ENCODE measurements at regions not wholly inside any gene's neighbourhood (a gene's known extent, or its start where the extent isn't known, plus 50 kb on each side); places are given as distances from the start of the nearest gene placed in this dataset.

DNA sequence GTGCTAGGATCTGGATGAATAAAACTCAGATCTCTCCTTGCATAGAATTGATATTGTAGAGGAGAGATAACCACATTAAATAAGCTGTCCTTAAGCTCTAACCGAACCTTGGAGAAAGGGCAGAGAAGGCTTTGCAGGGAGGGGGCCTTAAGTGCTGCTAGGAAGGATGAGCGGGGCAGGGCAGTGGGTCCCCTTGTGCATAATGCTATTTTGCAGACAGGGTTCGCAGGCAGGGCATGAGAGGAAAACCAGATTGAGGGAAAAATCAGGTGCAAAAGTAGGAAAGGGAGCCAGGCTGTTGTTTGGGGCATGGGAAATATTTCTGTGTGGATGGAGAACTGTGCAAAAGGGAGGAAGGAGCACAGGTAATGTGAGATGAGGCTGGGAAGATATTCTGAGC is 383.0 kb upstream of the JARID2 start:
- no peak for TF ChIP-seq POLR2A (IDR thresholded peaks at IDR 0.05)
- TF ChIP-seq, protein P1, sequence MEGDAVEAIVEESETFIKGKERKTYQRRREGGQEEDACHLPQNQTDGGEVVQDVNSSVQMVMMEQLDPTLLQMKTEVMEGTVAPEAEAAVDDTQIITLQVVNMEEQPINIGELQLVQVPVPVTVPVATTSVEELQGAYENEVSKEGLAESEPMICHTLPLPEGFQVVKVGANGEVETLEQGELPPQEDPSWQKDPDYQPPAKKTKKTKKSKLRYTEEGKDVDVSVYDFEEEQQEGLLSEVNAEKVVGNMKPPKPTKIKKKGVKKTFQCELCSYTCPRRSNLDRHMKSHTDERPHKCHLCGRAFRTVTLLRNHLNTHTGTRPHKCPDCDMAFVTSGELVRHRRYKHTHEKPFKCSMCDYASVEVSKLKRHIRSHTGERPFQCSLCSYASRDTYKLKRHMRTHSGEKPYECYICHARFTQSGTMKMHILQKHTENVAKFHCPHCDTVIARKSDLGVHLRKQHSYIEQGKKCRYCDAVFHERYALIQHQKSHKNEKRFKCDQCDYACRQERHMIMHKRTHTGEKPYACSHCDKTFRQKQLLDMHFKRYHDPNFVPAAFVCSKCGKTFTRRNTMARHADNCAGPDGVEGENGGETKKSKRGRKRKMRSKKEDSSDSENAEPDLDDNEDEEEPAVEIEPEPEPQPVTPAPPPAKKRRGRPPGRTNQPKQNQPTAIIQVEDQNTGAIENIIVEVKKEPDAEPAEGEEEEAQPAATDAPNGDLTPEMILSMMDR (IDR thresholded peaks at IDR 0.05) = no peak

Measured in body of pancreas (tissue), 4 donors.